Astrocyte of the cerebellum (primary cell): ENCODE measurements at regions not wholly inside any gene's neighbourhood (a gene's known extent, or its start where the extent isn't known, plus 50 kb on each side); places are given as distances from the start of the nearest gene placed in this dataset.
"Not testable (repeated sequence)": the region's sequence is repeated elsewhere in the genome, so short reads cannot be mapped to it uniquely, and the experiment has no call there.

Source experiments
- DNase-seq: peaks from one replicate; pipeline ENCODE4 v3.0.0-alpha.2; 2011; ENCODE audit warnings: low read depth
- H3K4me3 ChIP-seq: 2 replicates; pipeline ENCODE4 v1.5.1; 2011; ENCODE audit warnings: mild to moderate bottlenecking, low read depth, low read length, moderate library complexity
- in situ Hi-C: cut with HindIII; loops from 2 replicates; pipeline ENCODE4 v1.10.0; 2017; ENCODE audit warnings: low sequenced_read_pairs
- TF ChIP-seq, protein P1 (sequence below): IDR thresholded peaks from 2 replicates; pipeline ENCODE4 v1.5.1; 2012; ENCODE audit warnings: low read length, low read depth, moderate library complexity, mild to moderate bottlenecking; ENCODE audit errors: missing control alignments

GRCh38 chr19:30253581-30253996 lies 118.6 kb upstream of the ZNF536 start:
- in situ Hi-C loops, result no loop called here
- no peak overlapping the region for H3K4me3 ChIP-seq
- no peak for DNase-seq
- TF ChIP-seq, protein P1, sequence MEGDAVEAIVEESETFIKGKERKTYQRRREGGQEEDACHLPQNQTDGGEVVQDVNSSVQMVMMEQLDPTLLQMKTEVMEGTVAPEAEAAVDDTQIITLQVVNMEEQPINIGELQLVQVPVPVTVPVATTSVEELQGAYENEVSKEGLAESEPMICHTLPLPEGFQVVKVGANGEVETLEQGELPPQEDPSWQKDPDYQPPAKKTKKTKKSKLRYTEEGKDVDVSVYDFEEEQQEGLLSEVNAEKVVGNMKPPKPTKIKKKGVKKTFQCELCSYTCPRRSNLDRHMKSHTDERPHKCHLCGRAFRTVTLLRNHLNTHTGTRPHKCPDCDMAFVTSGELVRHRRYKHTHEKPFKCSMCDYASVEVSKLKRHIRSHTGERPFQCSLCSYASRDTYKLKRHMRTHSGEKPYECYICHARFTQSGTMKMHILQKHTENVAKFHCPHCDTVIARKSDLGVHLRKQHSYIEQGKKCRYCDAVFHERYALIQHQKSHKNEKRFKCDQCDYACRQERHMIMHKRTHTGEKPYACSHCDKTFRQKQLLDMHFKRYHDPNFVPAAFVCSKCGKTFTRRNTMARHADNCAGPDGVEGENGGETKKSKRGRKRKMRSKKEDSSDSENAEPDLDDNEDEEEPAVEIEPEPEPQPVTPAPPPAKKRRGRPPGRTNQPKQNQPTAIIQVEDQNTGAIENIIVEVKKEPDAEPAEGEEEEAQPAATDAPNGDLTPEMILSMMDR, result no peak

DNA sequence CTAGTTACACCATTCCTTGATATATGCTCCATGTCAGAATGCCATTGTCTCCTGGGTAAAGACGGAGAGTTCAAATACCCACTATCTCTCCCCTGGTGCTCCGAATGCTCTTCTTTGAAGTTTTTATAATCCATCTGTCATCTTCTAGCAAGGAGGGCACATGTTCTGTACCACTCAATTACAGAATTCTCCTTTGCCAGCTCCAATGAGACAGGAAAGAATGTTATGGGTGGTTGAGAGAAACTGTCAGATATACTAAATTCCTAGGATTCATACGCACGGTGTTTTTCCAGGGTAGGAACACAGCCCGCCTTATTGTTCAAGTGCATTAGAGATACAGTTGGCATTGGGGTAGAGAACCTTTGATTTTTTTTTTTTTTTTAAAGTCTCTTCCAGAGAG lies 118.0 kb upstream of the ZNF536 start:
- in situ Hi-C loops, result no loop called here
- H3K4me3 ChIP-seq, result no peak overlapping the region
- TF ChIP-seq, protein P1, result no peak
- DNase-seq, result no peak

GRCh38 chr19:30254789-30255188 lies 117.4 kb upstream of the ZNF536 start:
- H3K4me3 ChIP-seq, result no peak overlapping the region
- in situ Hi-C loops, result no loop called here
- TF ChIP-seq, protein P1, result no peak
- DNase-seq, result no peak

DNA sequence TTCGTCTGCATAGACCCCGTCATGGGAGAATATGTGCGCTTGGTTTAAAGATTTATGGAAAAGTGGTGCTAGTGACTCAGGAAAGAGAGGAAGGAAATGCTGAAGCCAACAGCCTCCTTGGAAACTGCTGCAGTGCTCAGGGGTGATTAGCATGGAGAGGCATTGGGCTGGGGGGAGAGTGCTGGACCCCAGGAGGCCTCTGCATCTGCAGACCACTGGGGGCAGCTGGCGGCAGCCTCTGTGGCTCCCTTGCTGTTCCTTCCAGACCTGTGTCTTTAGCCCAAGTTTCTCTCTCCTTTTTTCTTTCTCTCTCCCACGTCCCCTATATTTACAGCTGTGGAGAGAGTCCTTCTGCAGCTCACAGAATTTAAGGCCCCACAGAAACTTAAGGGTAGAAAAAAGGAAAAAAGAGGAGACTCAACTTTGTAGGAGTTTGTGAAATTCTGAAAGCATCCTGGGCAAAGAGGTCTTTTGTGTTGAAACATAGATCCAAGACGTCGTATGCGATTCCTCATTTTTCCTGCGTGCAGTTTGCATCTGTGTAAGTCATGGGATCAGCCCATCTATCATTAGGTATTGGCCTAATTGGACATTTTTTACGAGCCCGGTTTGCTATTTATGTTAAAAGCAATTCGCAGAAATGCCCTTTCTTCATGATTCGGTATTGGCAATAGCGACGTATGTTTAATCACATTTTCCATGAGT lies 116.2 kb upstream of the ZNF536 start:
- H3K4me3 ChIP-seq, result no peak overlapping the region
- TF ChIP-seq, protein P1, result no peak
- in situ Hi-C loops, result no loop called here
- no peak for DNase-seq

DNA sequence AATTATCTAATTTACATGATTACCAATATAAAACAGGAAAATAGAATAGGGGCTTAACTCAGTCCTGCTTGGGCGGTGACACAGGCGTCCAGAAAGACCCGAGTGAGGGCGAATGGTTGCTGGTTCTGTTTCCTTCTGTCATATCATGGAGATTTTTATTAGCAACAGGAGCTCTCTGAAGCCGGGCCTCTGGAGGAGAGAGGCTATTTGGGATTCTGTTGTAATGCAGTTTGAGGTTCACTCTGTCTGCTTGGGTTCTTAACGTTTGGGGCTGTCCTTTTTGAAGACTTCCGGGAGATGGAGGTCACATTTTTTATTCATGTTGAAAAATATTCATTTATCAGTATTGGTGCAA lies 115.7 kb upstream of the ZNF536 start:
- DNase-seq, result no peak
- H3K4me3 ChIP-seq, result no peak overlapping the region
- in situ Hi-C loops, result no loop called here
- TF ChIP-seq, protein P1, result no peak

GRCh38 chr19:30263830-30264381 lies 108.3 kb upstream of the ZNF536 start:
- in situ Hi-C loops, result no loop called here
- no peak overlapping the region for H3K4me3 ChIP-seq
- no peak for DNase-seq
- TF ChIP-seq, protein P1, result no peak

GRCh38 chr19:30265918-30266317 lies 106.3 kb upstream of the ZNF536 start:
- in situ Hi-C loops, H3K4me3 ChIP-seq, DNase-seq: not testable (repeated sequence)
